ENCODE measurements at regions not wholly inside any gene's neighbourhood (a gene's known extent, or its start where the extent isn't known, plus 50 kb on each side); places are given as distances from the start of the nearest gene placed in this dataset.

GRCh38 chr5:96258692-96259091 is 174.4 kb downstream of the PCSK1 start:
- H3K4me3 ChIP-seq = no peak overlapping the region
- no peak overlapping the region for H3K27ac ChIP-seq
- H3K27me3 ChIP-seq = no peaks in the 10 kb centered on the region
- intact Hi-C loops (cut with DNase I) = no loop called here
- DNase-seq = no peak
- no peaks in the 10 kb centered on the region for H3K36me3 ChIP-seq
- no peaks in the 10 kb centered on the region for H3K9me3 ChIP-seq
- H3K4me1 ChIP-seq = peaks cover 0 to 10% (median 0%) of the 10 kb centered on the region in 4 donors
- no peak for TF ChIP-seq POLR2A (IDR thresholded peaks at IDR 0.05)
- TF ChIP-seq EP300 (IDR thresholded peaks at IDR 0.05) = no peak
- TF ChIP-seq POLR2AphosphoS5 (IDR thresholded peaks at IDR 0.05) = no peak
- no peak for TF ChIP-seq CTCF (IDR thresholded peaks at IDR 0.05)

- TF ChIP-seq CTCF (IDR thresholded peaks at IDR 0.05) = no peak
- no peak for TF ChIP-seq POLR2AphosphoS5 (IDR thresholded peaks at IDR 0.05)
- TF ChIP-seq POLR2A (IDR thresholded peaks at IDR 0.05) = no peak
- TF ChIP-seq EP300 (IDR thresholded peaks at IDR 0.05) = no peak
- no peaks in the 10 kb centered on the region for H3K36me3 ChIP-seq
- 90 to 95% methylated on average over 2 of the region's 2 CpGs for WGBS, 2 donors
- no peak overlapping the region for H3K27ac ChIP-seq
- H3K4me1 ChIP-seq = peaks cover 0 to 10% (median 0%) of the 10 kb centered on the region in 4 donors
- no peaks in the 10 kb centered on the region for H3K9me3 ChIP-seq
- no peak for DNase-seq
- H3K27me3 ChIP-seq = no peaks in the 10 kb centered on the region
- no peak overlapping the region for H3K4me3 ChIP-seq
- intact Hi-C loops (cut with DNase I) = no loop called here
Measured at GRCh38 chr5:96257904-96258303, 175.1 kb downstream of the PCSK1 start.

- DNase-seq = no peak
- Histone ChIP-seq H3K36me3 (no peaks in the 10 kb centered on the region), H3K9me3 (no peaks in the 10 kb centered on the region), H3K27ac (no peak overlapping the region), H3K4me1 (peaks cover 0 to 10% (median 0%) of the 10 kb centered on the region in 4 donors), H3K4me3 (no peak overlapping the region), H3K27me3 (no peaks in the 10 kb centered on the region)
- intact Hi-C loops (cut with DNase I) = no loop called here
- TF ChIP-seq EP300 (IDR thresholded peaks at IDR 0.05) = no peak
- no peak for TF ChIP-seq POLR2A (IDR thresholded peaks at IDR 0.05)
- TF ChIP-seq POLR2AphosphoS5 (IDR thresholded peaks at IDR 0.05) = no peak
- no peak for TF ChIP-seq CTCF (IDR thresholded peaks at IDR 0.05)
- WGBS, 2 donors = 59 to 71% methylated on average over 5 of the region's 5 CpGs
Measured at GRCh38 chr5:96256795-96257470, 176.1 kb downstream of the PCSK1 start.

- 50 to 62% methylated on average over 5 of the region's 5 CpGs for WGBS, 2 donors
- Histone ChIP-seq H3K36me3 (no peaks in the 10 kb centered on the region), H3K9me3 (no peaks in the 10 kb centered on the region), H3K4me3 (no peak overlapping the region), H3K4me1 (peaks cover 0 to 10% (median 0%) of the 10 kb centered on the region in 4 donors), H3K27ac (peak overlapping the region in 2 of 4 donors; percentile 20 to 48), H3K27me3 (no peaks in the 10 kb centered on the region)
- intact Hi-C loops (cut with DNase I) = no loop called here
- DNase-seq = no peak
- no peak for TF ChIP-seq POLR2A (IDR thresholded peaks at IDR 0.05)
- no peak for TF ChIP-seq EP300 (IDR thresholded peaks at IDR 0.05)
- no peak for TF ChIP-seq CTCF (IDR thresholded peaks at IDR 0.05)
- no peak for TF ChIP-seq POLR2AphosphoS5 (IDR thresholded peaks at IDR 0.05)
Measured at GRCh38 chr5:96254980-96255691, 177.9 kb downstream of the PCSK1 start.

Data from sigmoid colon (tissue), 6 donors.